ENCODE measurements at regions not wholly inside any gene's neighbourhood (a gene's known extent, or its start where the extent isn't known, plus 50 kb on each side); places are given as distances from the start of the nearest gene placed in this dataset.

GRCh38 chr2:71880287-71880686 lies 267.4 kb downstream of the CYP26B1 start:
- no peak for DNase-seq (ENCODE audit: low read depth in 1 of 2, low spot score in 1 of 2)
- H3K27ac ChIP-seq (replicated peaks), result no peak overlapping the region
- no peak overlapping the region for H3K4me3 ChIP-seq (replicated peaks; ENCODE audit: insufficient read depth, low read length)
- TF ChIP-seq POLR2AphosphoS5 (IDR thresholded peaks at IDR 0.05; ENCODE audit: low read depth), result no peak
- no peak for TF ChIP-seq GABPA (IDR thresholded peaks at IDR 0.05; ENCODE audit: low read depth)
- no peak for TF ChIP-seq SPI1 (IDR thresholded peaks at IDR 0.05; ENCODE audit: borderline replicate concordance, low read depth)
- no peak for TF ChIP-seq REST (IDR thresholded peaks at IDR 0.05; ENCODE audit: insufficient replicate concordance, low read depth)
- TF ChIP-seq CTCF (IDR thresholded peaks at IDR 0.05; ENCODE audit: insufficient read depth, low read length), result no peak
- peaks cover 4% of the 10 kb centered on the region for H3K27me3 ChIP-seq (ENCODE audit: insufficient read depth, poor library complexity, severe bottlenecking)

GRCh38 chr2:71879509-71880184 lies 268.0 kb downstream of the CYP26B1 start:
- TF ChIP-seq GABPA (IDR thresholded peaks at IDR 0.05; ENCODE audit: low read depth) (no peak), POLR2AphosphoS5 (IDR thresholded peaks at IDR 0.05; ENCODE audit: low read depth) (no peak), CTCF (IDR thresholded peaks at IDR 0.05; ENCODE audit: insufficient read depth, low read length) (no peak), REST (IDR thresholded peaks at IDR 0.05; ENCODE audit: insufficient replicate concordance, low read depth) (no peak), SPI1 (IDR thresholded peaks at IDR 0.05; ENCODE audit: borderline replicate concordance, low read depth) (no peak)
- H3K27me3 ChIP-seq (ENCODE audit: insufficient read depth, poor library complexity, severe bottlenecking), result peaks cover 4% of the 10 kb centered on the region
- no peak for DNase-seq (ENCODE audit: low read depth in 1 of 2, low spot score in 1 of 2)
- no peak overlapping the region for H3K27ac ChIP-seq (replicated peaks)
- no peak overlapping the region for H3K4me3 ChIP-seq (replicated peaks; ENCODE audit: insufficient read depth, low read length)

- Histone ChIP-seq H3K27ac (replicated peaks) (no peak overlapping the region), H3K27me3 (ENCODE audit: insufficient read depth, poor library complexity, severe bottlenecking) (peaks cover 4% of the 10 kb centered on the region), H3K4me3 (replicated peaks; ENCODE audit: insufficient read depth, low read length) (no peak overlapping the region)
- DNase-seq (ENCODE audit: low read depth in 1 of 2, low spot score in 1 of 2), result no peak
- TF ChIP-seq POLR2AphosphoS5 (IDR thresholded peaks at IDR 0.05; ENCODE audit: low read depth), result no peak
- TF ChIP-seq GABPA (IDR thresholded peaks at IDR 0.05; ENCODE audit: low read depth), result no peak
- no peak for TF ChIP-seq SPI1 (IDR thresholded peaks at IDR 0.05; ENCODE audit: borderline replicate concordance, low read depth)
- TF ChIP-seq REST (IDR thresholded peaks at IDR 0.05; ENCODE audit: insufficient replicate concordance, low read depth), result no peak
- TF ChIP-seq CTCF (IDR thresholded peaks at IDR 0.05; ENCODE audit: insufficient read depth, low read length), result no peak
Measured at GRCh38 chr2:71878626-71879508, 268.8 kb downstream of the CYP26B1 start.

All from HL-60 (cell line).